ENCODE measurements at regions not wholly inside any gene's neighbourhood (a gene's known extent, or its start where the extent isn't known, plus 50 kb on each side); places are given as distances from the start of the nearest gene placed in this dataset.

DNA sequence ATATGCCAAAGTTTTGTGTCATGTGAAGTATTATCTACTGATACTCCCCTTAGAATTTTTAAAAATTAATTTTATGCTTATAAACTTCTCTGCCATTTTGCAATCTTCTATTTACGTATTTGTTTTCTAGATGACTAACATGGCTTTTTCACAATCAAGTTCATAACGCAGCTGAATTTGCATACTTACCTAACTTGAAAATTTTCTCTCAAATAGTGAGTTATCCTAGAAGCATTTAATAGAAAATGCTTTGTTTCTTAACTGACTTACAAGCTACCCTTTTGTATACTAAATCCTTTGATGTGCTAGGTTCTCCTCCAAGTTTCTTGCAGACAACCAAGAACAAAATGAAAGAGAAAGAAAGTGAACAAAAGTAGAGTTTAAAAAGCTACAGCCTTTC lies 683.5 kb downstream of the LIG4 start:
- no peak overlapping the region for H3K27ac Mint-ChIP-seq (ENCODE audit: unreplicated experiment)
- peaks cover 2% of the 10 kb centered on the region for H3K9me3 Mint-ChIP-seq (ENCODE audit: unreplicated experiment)

DNA sequence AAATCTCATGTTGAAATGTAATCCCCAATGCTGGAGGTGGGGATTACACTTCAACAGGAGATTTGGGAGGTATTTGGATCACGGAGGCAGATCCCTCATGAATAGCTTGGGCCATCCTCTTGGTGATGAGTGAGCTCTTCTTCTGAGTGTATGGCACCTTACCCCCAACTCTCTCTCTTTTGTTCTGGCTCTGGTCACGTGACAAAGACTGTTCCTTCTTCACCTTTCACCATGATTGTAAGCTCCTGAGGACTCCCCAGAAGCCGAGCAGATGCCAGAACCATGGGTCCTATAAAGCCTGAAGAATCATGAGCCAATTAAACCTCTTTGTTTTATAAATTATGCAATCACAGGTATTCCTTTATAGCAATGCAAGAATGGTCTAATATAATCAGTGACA lies 684.2 kb downstream of the LIG4 start:
- no peak overlapping the region for H3K4me3 ChIP-seq (ENCODE audit: insufficient read depth, low read depth, low read length)
- Mint-ChIP-seq H3K27me3 (ENCODE audit: low read depth, unreplicated experiment) (no peaks in the 10 kb centered on the region), H3K27ac (ENCODE audit: unreplicated experiment) (no peak overlapping the region), H3K9me3 (ENCODE audit: unreplicated experiment) (peaks cover 2% of the 10 kb centered on the region), H3K36me3 (ENCODE audit: low read depth, unreplicated experiment) (no peaks in the 10 kb centered on the region), H3K4me3 (ENCODE audit: unreplicated experiment) (no peak overlapping the region), H3K4me1 (ENCODE audit: low read depth, unreplicated experiment) (peaks cover 5% of the 10 kb centered on the region)
- H2AFZ ChIP-seq (ENCODE audit: low read depth, low read length) = no peak overlapping the region
- no peak overlapping the region for H3K4me2 ChIP-seq (ENCODE audit: low read length)
- no peaks in the 10 kb centered on the region for H3K36me3 ChIP-seq (ENCODE audit: insufficient read depth, low read length)
- no peak overlapping the region for H3K9ac ChIP-seq (ENCODE audit: low read length)
- FAIRE-seq (no peak), DNase-seq (ENCODE audit: low read depth) (no peak)
- H3K27ac ChIP-seq (ENCODE audit: low read depth, low read length) = no peak overlapping the region
- no peaks in the 10 kb centered on the region for H3K4me1 ChIP-seq (ENCODE audit: insufficient read depth, low read length)
- no peaks in the 10 kb centered on the region for H3K9me3 ChIP-seq (ENCODE audit: insufficient read depth, low read depth, low read length)
- no peaks in the 10 kb centered on the region for H3K27me3 ChIP-seq (ENCODE audit: insufficient read depth, low read length)
- TF ChIP-seq, protein P1, sequence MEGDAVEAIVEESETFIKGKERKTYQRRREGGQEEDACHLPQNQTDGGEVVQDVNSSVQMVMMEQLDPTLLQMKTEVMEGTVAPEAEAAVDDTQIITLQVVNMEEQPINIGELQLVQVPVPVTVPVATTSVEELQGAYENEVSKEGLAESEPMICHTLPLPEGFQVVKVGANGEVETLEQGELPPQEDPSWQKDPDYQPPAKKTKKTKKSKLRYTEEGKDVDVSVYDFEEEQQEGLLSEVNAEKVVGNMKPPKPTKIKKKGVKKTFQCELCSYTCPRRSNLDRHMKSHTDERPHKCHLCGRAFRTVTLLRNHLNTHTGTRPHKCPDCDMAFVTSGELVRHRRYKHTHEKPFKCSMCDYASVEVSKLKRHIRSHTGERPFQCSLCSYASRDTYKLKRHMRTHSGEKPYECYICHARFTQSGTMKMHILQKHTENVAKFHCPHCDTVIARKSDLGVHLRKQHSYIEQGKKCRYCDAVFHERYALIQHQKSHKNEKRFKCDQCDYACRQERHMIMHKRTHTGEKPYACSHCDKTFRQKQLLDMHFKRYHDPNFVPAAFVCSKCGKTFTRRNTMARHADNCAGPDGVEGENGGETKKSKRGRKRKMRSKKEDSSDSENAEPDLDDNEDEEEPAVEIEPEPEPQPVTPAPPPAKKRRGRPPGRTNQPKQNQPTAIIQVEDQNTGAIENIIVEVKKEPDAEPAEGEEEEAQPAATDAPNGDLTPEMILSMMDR (IDR thresholded peaks at IDR 0.05; ENCODE audit: insufficient read depth, low read depth, low read length) = no peak
- no peaks in the 10 kb centered on the region for H4K20me1 ChIP-seq (ENCODE audit: insufficient read depth, low read length)
- H3K79me2 ChIP-seq (ENCODE audit: insufficient read depth, low read length) = no peaks in the 10 kb centered on the region

More for the DNA sequence above, 683.5 kb downstream of the LIG4 start:
- no peaks in the 10 kb centered on the region for H3K27me3 Mint-ChIP-seq (ENCODE audit: low read depth, unreplicated experiment)
- Histone ChIP-seq H3K79me2 (ENCODE audit: insufficient read depth, low read length) (no peaks in the 10 kb centered on the region), H3K4me3 (ENCODE audit: insufficient read depth, low read depth, low read length) (no peak overlapping the region), H3K36me3 (ENCODE audit: insufficient read depth, low read length) (no peaks in the 10 kb centered on the region), H4K20me1 (ENCODE audit: insufficient read depth, low read length) (no peaks in the 10 kb centered on the region), H3K4me2 (ENCODE audit: low read length) (no peak overlapping the region), H3K9me3 (ENCODE audit: insufficient read depth, low read depth, low read length) (no peaks in the 10 kb centered on the region), H3K9ac (ENCODE audit: low read length) (no peak overlapping the region), H3K27ac (ENCODE audit: low read depth, low read length) (no peak overlapping the region), H3K4me1 (ENCODE audit: insufficient read depth, low read length) (no peaks in the 10 kb centered on the region), H2AFZ (ENCODE audit: low read depth, low read length) (no peak overlapping the region), H3K27me3 (ENCODE audit: insufficient read depth, low read length) (no peaks in the 10 kb centered on the region)
- H3K36me3 Mint-ChIP-seq (ENCODE audit: low read depth, unreplicated experiment) = no peaks in the 10 kb centered on the region
- FAIRE-seq (no peak), DNase-seq (ENCODE audit: low read depth) (no peak)
- H3K4me1 Mint-ChIP-seq (ENCODE audit: low read depth, unreplicated experiment) = peaks cover 5% of the 10 kb centered on the region
- no peak overlapping the region for H3K4me3 Mint-ChIP-seq (ENCODE audit: unreplicated experiment)
- TF ChIP-seq EZH2 (IDR thresholded peaks at IDR 0.05; ENCODE audit: insufficient read depth, low read length) = no peak
- TF ChIP-seq, protein P1 (IDR thresholded peaks at IDR 0.05; ENCODE audit: insufficient read depth, low read depth, low read length) = no peak

DNA sequence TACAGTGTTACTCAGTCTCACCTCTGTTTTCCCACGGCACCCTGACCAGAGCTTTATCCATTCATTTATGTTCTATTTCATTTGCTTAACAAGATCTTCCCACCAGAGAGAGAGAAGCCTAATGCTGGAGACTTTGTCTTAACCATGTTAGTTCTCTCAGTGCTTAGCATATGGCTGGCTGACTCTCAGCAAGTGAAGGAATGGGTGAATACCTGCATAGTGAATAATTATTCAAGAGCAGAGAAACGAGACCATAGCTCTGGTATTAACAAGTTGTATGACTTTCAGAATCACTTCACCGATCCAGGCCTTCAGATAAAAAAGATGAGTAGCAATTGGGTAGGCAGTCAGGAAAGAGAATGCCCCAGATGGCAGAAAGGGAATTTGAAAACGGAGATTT lies 686.3 kb downstream of the LIG4 start:
- Mint-ChIP-seq H3K4me3 (ENCODE audit: unreplicated experiment) (no peak overlapping the region), H3K27me3 (ENCODE audit: low read depth, unreplicated experiment) (no peaks in the 10 kb centered on the region), H3K27ac (ENCODE audit: unreplicated experiment) (no peak overlapping the region), H3K9me3 (ENCODE audit: unreplicated experiment) (no peaks in the 10 kb centered on the region), H3K4me1 (ENCODE audit: low read depth, unreplicated experiment) (no peaks in the 10 kb centered on the region), H3K36me3 (ENCODE audit: low read depth, unreplicated experiment) (no peaks in the 10 kb centered on the region)
- H3K79me2 ChIP-seq (ENCODE audit: insufficient read depth, low read length) = no peaks in the 10 kb centered on the region
- no peaks in the 10 kb centered on the region for H3K4me1 ChIP-seq (ENCODE audit: insufficient read depth, low read length)
- H3K9me3 ChIP-seq (ENCODE audit: insufficient read depth, low read depth, low read length) = no peaks in the 10 kb centered on the region
- DNase-seq (ENCODE audit: low read depth) (no peak), FAIRE-seq (no peak)
- H3K4me3 ChIP-seq (ENCODE audit: insufficient read depth, low read depth, low read length) = no peak overlapping the region
- H3K9ac ChIP-seq (ENCODE audit: low read length) = no peak overlapping the region
- no peaks in the 10 kb centered on the region for H4K20me1 ChIP-seq (ENCODE audit: insufficient read depth, low read length)
- no peaks in the 10 kb centered on the region for H3K27me3 ChIP-seq (ENCODE audit: insufficient read depth, low read length)
- H3K4me2 ChIP-seq (ENCODE audit: low read length) = no peak overlapping the region
- H3K27ac ChIP-seq (ENCODE audit: low read depth, low read length) = no peak overlapping the region
- H2AFZ ChIP-seq (ENCODE audit: low read depth, low read length) = no peak overlapping the region
- TF ChIP-seq EZH2 (IDR thresholded peaks at IDR 0.05; ENCODE audit: insufficient read depth, low read length) = no peak
- TF ChIP-seq, protein P1 (IDR thresholded peaks at IDR 0.05; ENCODE audit: insufficient read depth, low read depth, low read length) = no peak
- no peaks in the 10 kb centered on the region for H3K36me3 ChIP-seq (ENCODE audit: insufficient read depth, low read length)

Data from astrocyte (in vitro differentiated cells and primary cell).